Caco-2 (cell line): ENCODE measurements at regions not wholly inside any gene's neighbourhood (a gene's known extent, or its start where the extent isn't known, plus 50 kb on each side); places are given as distances from the start of the nearest gene placed in this dataset.

Experiments used
- BruUV-seq: library from RNA; stranded (reverse); fragments of 400-500 nt; replicated peaks from 2 replicates; lab custom pipeline; 2021; lab: Mats Ljungman, UMichigan
- CTCF ChIA-PET: fragments of 300-600 bp; sonication (Branson Sonifier 250); formaldehyde crosslinking; loops from one replicate; lab custom pipeline; 2022; ENCODE audit warnings: antibody characterized with exemption; lab: Charles Lee
- POLR2A ChIA-PET: fragments of 300-600 bp; sonication (Branson Sonifier 250); formaldehyde crosslinking; loops from one replicate; lab custom pipeline; 2022; ENCODE audit warnings: antibody characterized with exemption; lab: Charles Lee
- DNase-seq, 2 experiments: peaks; one replicate each; pipeline versions ENCODE4 v3.0.0 to v3.0.0-alpha.2; 2020 to 2022
- H3K27me3 ChIP-seq: replicated peaks from 2 replicates; pipeline ENCODE4 v1.6.0; 2011; ENCODE audit warnings: low read length; ENCODE audit not compliant: control insufficient read depth, insufficient read depth
- H3K36me3 ChIP-seq: 2 replicates; pipeline ENCODE4 v1.5.1; 2011; ENCODE audit warnings: low read length; ENCODE audit not compliant: control insufficient read depth, insufficient read depth
- H3K4me1 ChIP-seq: fragments of 250-450 bp; sonication (Bioruptor Pico); 2 replicates; pipeline ENCODE4 v1.5.1; 2020; ENCODE audit warnings: mild to moderate bottlenecking
- H3K4me3 ChIP-seq: 2 replicates; pipeline ENCODE4 v1.5.1; 2011; ENCODE audit warnings: low read depth, mild to moderate bottlenecking, control low read depth, low read length
- H3K9me3 ChIP-seq: fragments of 250-450 bp; sonication (Bioruptor Pico); 2 replicates; pipeline ENCODE4 v1.5.1; 2020; ENCODE audit warnings: mild to moderate bottlenecking, moderate library complexity
- H3K27ac Mint-ChIP-seq: one replicate; pipeline ENCODE4 v1.8.0; 2022; ENCODE audit warnings: mixed read lengths; ENCODE audit not compliant: unreplicated experiment
- H3K27me3 Mint-ChIP-seq: one replicate; pipeline ENCODE4 v1.8.0; 2022; ENCODE audit warnings: mixed read lengths; ENCODE audit not compliant: insufficient read depth, unreplicated experiment
- H3K36me3 Mint-ChIP-seq: one replicate; pipeline ENCODE4 v1.8.0; 2022; ENCODE audit warnings: mild to moderate bottlenecking, mixed read lengths; ENCODE audit not compliant: insufficient read depth, unreplicated experiment
- H3K4me1 Mint-ChIP-seq: one replicate; pipeline ENCODE4 v1.8.0; 2022; ENCODE audit warnings: low read depth, mixed read lengths; ENCODE audit not compliant: unreplicated experiment
- H3K4me3 Mint-ChIP-seq: one replicate; pipeline ENCODE4 v1.8.0; 2022; ENCODE audit warnings: mild to moderate bottlenecking, moderate library complexity, mixed read lengths; ENCODE audit not compliant: unreplicated experiment
- H3K9me3 Mint-ChIP-seq: one replicate; pipeline ENCODE4 v1.8.0; 2022; ENCODE audit warnings: mixed read lengths; ENCODE audit not compliant: unreplicated experiment
- CTCF ChIP-seq, 2 experiments: fragments of 200-600 bp in 1 of 2; IDR thresholded peaks; 1 replicate in 1 of 2; 2 replicates in 1 of 2; pipeline versions ENCODE4 v1.5.1 to v1.8.0; 2011 to 2022; ENCODE audit warnings: antibody characterized with exemption in 1 of 2, control low read depth in 1 of 2, inconsistent platforms in 1 of 2, low read depth in 1 of 2, low read length in 1 of 2, mild to moderate bottlenecking in 1 of 2, moderate library complexity in 1 of 2; ENCODE audit not compliant: insufficient read depth in 1 of 2, severe bottlenecking in 1 of 2, unreplicated experiment in 1 of 2
- intact Hi-C: fragments of 100-400 bp; cut with micrococcal nuclease; formaldehyde crosslinking; loops from one replicate; pipeline ENCODE4 v1.10.0; 2022; ENCODE audit not compliant: unreplicated experiment

- H3K27me3 Mint-ChIP-seq, result no peaks in the 10 kb centered on the region
- ChIA-PET CTCF (no interaction called here), POLR2A (no interaction called here)
- H3K9me3 Mint-ChIP-seq, result peaks cover 23% of the 10 kb centered on the region
- intact Hi-C loops, result no loop called here
- H3K4me3 Mint-ChIP-seq, result no peak overlapping the region
- Histone ChIP-seq H3K9me3 (no peaks in the 10 kb centered on the region), H3K27me3 (no peaks in the 10 kb centered on the region), H3K4me3 (no peak overlapping the region), H3K4me1 (no peaks in the 10 kb centered on the region), H3K36me3 (no peaks in the 10 kb centered on the region)
- no peak for TF ChIP-seq CTCF (IDR thresholded peaks at IDR 0.05; ENCODE audit: insufficient read depth in 1 of 2, low read depth in 1 of 2, low read length in 1 of 2, severe bottlenecking in 1 of 2, unreplicated experiment in 1 of 2)
- BruUV-seq, result no TSS peak
- H3K27ac Mint-ChIP-seq, result no peak overlapping the region
- no peaks in the 10 kb centered on the region for H3K36me3 Mint-ChIP-seq
- DNase-seq, result no peak
- H3K4me1 Mint-ChIP-seq, result no peaks in the 10 kb centered on the region
Observed at GRCh38 chr12:127943481-127944210, 323.3 kb upstream of the TMEM132C start.

GRCh38 chr12:127944211-127944899, 322.6 kb upstream of the TMEM132C start:
- no peak for DNase-seq
- Mint-ChIP-seq H3K4me1 (no peaks in the 10 kb centered on the region), H3K36me3 (no peaks in the 10 kb centered on the region), H3K27ac (no peak overlapping the region), H3K4me3 (no peak overlapping the region), H3K27me3 (no peaks in the 10 kb centered on the region), H3K9me3 (peaks cover 23% of the 10 kb centered on the region)
- H3K36me3 ChIP-seq, result no peaks in the 10 kb centered on the region
- ChIA-PET POLR2A (no interaction called here), CTCF (no interaction called here)
- H3K4me1 ChIP-seq, result no peaks in the 10 kb centered on the region
- H3K27me3 ChIP-seq, result no peaks in the 10 kb centered on the region
- intact Hi-C loops, result no loop called here
- no TSS peak for BruUV-seq
- no peaks in the 10 kb centered on the region for H3K9me3 ChIP-seq
- TF ChIP-seq CTCF (IDR thresholded peaks at IDR 0.05; ENCODE audit: insufficient read depth in 1 of 2, low read depth in 1 of 2, low read length in 1 of 2, severe bottlenecking in 1 of 2, unreplicated experiment in 1 of 2), result no peak
- H3K4me3 ChIP-seq, result no peak overlapping the region

- Mint-ChIP-seq H3K27me3 (no peaks in the 10 kb centered on the region), H3K9me3 (peaks cover 5% of the 10 kb centered on the region), H3K27ac (no peak overlapping the region), H3K4me1 (no peaks in the 10 kb centered on the region), H3K4me3 (no peak overlapping the region), H3K36me3 (no peaks in the 10 kb centered on the region)
- no peaks in the 10 kb centered on the region for H3K4me1 ChIP-seq
- no peak for TF ChIP-seq CTCF (IDR thresholded peaks at IDR 0.05; ENCODE audit: insufficient read depth in 1 of 2, low read depth in 1 of 2, low read length in 1 of 2, severe bottlenecking in 1 of 2, unreplicated experiment in 1 of 2)
- H3K36me3 ChIP-seq, result no peaks in the 10 kb centered on the region
- no TSS peak for BruUV-seq
- no peak overlapping the region for H3K4me3 ChIP-seq
- DNase-seq, result no peak
- intact Hi-C loops, result no loop called here
- ChIA-PET CTCF (no interaction called here), POLR2A (no interaction called here)
- no peaks in the 10 kb centered on the region for H3K9me3 ChIP-seq
- H3K27me3 ChIP-seq, result no peaks in the 10 kb centered on the region
Observed at GRCh38 chr12:127957001-127957660, 309.8 kb upstream of the TMEM132C start.
